Kidney epithelial cell (primary cell): ENCODE measurements at regions not wholly inside any gene's neighbourhood (a gene's known extent, or its start where the extent isn't known, plus 50 kb on each side); places are given as distances from the start of the nearest gene placed in this dataset.

Source experiments
- DNase-seq: peaks from one replicate; pipeline ENCODE4 v3.0.0-alpha.2; 2010; ENCODE audit warnings: low read depth
- H3K27me3 ChIP-seq: 2 replicates; pipeline ENCODE4 v1.6.0; 2011; ENCODE audit warnings: low read length; ENCODE audit not compliant: control insufficient read depth, insufficient read depth
- H3K36me3 ChIP-seq: 2 replicates; pipeline ENCODE4 v1.5.1; 2011; ENCODE audit warnings: low read length; ENCODE audit not compliant: control insufficient read depth, insufficient read depth
- H3K4me3 ChIP-seq: 2 replicates; pipeline ENCODE4 v1.5.1; 2011; ENCODE audit warnings: low read depth, mild to moderate bottlenecking, control low read depth, low read length
- CTCF ChIP-seq: IDR thresholded peaks from 2 replicates; pipeline ENCODE4 v1.5.1; 2011; ENCODE audit warnings: mild to moderate bottlenecking, moderate library complexity, low read length, control low read depth, inconsistent platforms; ENCODE audit not compliant: insufficient read depth, poor library complexity, severe bottlenecking

- Histone ChIP-seq H3K27me3 (no peaks in the 10 kb centered on the region), H3K4me3 (no peak overlapping the region), H3K36me3 (no peaks in the 10 kb centered on the region)
- DNase-seq = no peak
- TF ChIP-seq CTCF = no peak
These were observed 298.7 kb upstream of the TENM3 start for GRCh38 chr4:181944527-181944926.

GRCh38 chr4:181946902-181947301 lies 296.3 kb upstream of the TENM3 start:
- Histone ChIP-seq H3K36me3 (no peaks in the 10 kb centered on the region), H3K4me3 (no peak overlapping the region), H3K27me3 (no peaks in the 10 kb centered on the region)
- no peak for TF ChIP-seq CTCF
- DNase-seq = no peak

GRCh38 chr4:181948839-181949382 lies 294.3 kb upstream of the TENM3 start:
- no peaks in the 10 kb centered on the region for H3K36me3 ChIP-seq
- DNase-seq = no peak
- H3K4me3 ChIP-seq = no peak overlapping the region
- no peaks in the 10 kb centered on the region for H3K27me3 ChIP-seq
- no peak for TF ChIP-seq CTCF

DNA sequence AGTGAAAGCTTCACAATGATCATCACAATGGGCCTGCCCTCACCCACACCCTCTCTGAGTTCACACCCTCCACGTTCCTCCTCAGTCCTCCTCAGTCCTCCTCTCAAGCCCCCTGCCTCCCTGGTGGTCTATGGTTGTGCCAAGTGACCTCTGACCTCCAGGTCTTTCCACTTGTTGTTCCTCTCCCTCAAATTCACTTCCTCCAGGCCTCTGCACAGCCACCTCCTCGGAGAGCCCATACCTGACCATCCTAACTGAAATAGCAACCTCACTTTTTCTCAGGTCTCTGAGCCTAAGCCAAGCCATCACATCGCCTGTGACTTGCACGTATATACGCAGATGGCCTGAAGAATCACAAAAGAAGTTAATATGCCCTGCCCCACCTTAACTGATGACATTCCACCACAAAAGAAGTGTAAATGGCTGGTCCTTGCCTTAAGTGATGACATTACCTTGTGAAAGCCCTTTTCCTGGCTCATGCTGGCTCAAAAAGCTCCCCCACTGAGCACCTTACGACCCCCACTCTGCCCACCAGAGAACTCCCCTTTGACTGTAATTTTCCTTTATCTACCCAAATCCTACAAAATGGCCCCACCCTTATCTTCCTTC lies 293.4 kb upstream of the TENM3 start:
- Histone ChIP-seq H3K4me3 (no peak overlapping the region), H3K27me3 (no peaks in the 10 kb centered on the region), H3K36me3 (no peaks in the 10 kb centered on the region)
- DNase-seq = no peak
- no peak for TF ChIP-seq CTCF

DNA sequence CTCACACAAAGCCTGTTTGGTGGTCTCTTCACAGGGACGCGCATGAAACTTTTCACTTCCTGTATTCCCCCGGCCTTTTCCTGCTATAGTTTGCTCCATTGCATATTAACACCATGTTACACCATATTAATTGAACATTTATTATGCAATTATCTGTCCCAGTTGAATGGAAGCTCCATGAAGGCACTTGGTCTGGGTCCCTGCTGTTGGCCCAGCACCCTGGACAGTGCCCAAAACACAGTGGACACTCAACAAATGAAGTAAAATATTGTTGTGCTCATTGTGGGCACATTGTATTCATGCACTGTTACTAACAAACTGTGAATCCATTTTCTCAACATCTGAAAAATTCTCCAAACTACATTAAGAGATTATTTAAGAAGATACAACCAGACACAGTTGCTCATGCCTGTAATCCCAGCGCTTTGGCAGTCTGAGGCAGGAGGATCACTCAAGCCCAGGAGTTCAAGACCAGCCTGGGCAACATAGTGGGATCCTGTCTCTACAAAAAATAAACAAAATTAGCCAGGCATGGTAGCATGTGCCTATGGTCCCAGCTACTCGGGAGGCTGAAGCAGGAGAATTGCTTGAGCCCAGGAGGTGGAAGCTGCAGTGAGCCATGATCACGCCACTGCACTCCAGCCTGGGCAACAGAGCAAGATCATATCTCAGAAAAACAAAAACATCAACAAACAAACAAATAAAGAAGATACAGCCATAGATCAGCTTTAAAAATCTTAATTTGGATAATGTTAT lies 292.7 kb upstream of the TENM3 start:
- Histone ChIP-seq H3K27me3 (no peaks in the 10 kb centered on the region), H3K36me3 (no peaks in the 10 kb centered on the region), H3K4me3 (no peak overlapping the region)
- TF ChIP-seq CTCF = no peak
- DNase-seq = no peak

- no peak for DNase-seq
- Histone ChIP-seq H3K27me3 (no peaks in the 10 kb centered on the region), H3K4me3 (no peak overlapping the region), H3K36me3 (no peaks in the 10 kb centered on the region)
- no peak for TF ChIP-seq CTCF
These were observed 291.9 kb upstream of the TENM3 start for GRCh38 chr4:181951265-181951664.
